ENCODE measurements at regions not wholly inside any gene's neighbourhood (a gene's known extent, or its start where the extent isn't known, plus 50 kb on each side); places are given as distances from the start of the nearest gene placed in this dataset.
"Not testable (repeated sequence)": the region's sequence is repeated elsewhere in the genome, so short reads cannot be mapped to it uniquely, and the experiment has no call there.

DNA sequence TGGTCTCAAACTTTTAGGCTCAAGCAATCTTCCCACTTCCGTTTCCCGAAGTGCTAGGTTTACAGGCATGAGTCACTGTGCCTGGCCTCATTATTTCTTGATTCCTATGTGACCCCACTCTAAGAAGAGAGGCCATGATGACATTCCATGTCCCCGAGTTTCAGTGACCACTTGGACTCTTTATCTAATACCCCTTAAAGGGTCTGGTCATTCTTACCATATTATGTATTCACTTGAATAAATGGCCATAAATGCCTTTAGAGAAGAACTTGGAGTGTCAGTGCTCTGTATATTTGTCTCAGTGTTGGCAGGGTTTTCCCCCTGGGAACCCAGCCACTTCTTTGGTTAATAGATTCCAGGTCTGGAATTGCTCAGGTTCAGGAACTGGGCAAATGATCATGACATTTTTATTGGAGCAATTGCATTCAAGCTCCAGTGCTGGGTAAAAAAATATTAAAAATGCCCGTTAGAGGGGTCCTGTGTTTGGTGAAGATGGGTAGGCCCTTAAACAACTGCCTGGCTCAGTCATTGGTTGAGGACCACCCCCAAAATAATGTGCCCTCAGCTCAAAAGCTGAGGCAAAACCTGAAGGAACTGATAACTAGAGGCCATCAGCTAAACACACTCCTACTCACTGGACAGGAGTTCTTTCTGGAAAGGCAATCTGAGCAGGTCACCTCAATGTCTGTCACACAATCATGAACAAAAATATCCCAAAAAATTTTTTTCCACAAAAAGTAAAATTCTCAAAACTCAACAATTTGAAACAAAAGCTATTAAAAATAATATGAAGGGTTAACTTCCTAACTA, 186.6 kb upstream of the ZNF608 start:
- no peak for DNase-seq

DNA sequence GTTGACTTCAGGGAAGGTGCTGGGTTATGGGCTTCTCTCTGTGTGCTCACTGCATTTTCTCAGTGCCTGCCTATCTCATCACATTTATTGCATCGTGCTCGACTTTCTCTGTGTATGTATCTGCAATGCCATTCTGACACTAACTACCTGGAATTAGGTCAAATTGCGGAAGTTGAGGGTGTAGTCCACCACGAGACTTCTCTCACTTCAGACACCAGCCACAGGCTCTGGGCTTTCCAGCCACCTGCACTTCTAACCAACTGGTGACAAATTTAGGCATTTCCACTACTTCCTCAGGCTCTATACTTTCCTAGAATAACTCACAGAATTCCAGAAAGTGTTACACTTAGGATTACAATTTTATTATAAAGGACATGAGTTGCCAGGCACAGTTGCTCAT, 188.6 kb upstream of the ZNF608 start:
- DNase-seq: no peak

DNA sequence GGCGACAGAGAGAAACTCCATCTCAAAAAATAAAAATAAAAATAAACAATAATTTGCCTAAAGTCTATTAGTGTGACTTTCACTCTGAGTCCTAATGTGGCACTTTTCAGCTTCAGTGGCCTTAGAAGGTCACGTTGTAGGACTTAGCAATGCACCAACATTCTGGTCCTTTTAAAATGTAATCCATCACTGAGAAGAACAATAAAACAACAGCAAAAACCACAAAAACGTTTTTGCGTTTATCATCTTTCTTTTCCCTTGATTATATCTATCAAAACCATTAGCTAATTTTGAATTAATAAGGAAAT, 190.1 kb upstream of the ZNF608 start:
- DNase-seq: no peak

DNA sequence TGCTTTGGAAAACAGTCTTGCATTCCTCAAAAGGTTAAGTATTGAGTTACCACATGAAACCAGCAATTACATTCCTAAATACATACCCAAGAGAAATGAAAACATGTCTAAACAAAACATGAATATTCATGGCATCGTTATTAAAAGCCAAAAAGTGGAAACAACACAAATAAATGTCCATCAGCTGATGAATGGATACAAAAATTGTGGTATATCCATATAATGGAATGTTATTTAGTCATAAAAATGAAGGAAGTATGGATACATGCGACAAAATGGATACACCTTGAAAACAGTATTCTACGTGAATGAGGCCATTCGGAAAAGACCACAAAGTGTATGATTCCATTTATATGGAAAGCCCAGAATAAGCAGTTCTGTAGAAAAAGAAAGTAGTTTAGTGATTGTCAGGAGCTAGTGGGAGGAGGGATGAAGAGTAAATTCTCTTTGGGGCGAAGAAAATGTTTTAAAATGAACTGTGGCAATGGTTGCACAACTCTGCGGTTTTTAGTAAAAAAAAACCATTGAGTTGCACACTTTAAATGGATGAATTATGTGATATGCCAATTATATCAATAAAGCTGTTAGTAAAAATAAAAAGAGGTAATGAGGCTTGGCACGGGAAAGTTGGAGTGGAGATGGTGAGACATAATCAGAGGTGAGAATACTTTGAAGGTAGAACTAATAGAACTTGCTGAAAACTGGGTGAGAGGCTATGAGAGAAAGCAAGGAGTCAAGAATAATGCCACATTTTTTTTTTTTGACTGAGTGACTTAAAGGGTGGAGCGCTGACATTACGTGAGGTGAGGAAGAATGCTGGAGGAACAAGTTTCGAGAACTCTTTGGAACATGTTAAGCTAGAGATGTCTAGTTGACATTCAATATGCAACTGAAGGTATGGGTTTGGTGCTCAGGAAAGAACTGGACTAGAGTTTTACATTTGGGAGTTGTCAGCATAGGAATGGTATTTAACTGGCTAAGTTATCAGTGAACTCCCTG, 194.9 kb upstream of the ZNF608 start:
- DNase-seq: no peak

DNA sequence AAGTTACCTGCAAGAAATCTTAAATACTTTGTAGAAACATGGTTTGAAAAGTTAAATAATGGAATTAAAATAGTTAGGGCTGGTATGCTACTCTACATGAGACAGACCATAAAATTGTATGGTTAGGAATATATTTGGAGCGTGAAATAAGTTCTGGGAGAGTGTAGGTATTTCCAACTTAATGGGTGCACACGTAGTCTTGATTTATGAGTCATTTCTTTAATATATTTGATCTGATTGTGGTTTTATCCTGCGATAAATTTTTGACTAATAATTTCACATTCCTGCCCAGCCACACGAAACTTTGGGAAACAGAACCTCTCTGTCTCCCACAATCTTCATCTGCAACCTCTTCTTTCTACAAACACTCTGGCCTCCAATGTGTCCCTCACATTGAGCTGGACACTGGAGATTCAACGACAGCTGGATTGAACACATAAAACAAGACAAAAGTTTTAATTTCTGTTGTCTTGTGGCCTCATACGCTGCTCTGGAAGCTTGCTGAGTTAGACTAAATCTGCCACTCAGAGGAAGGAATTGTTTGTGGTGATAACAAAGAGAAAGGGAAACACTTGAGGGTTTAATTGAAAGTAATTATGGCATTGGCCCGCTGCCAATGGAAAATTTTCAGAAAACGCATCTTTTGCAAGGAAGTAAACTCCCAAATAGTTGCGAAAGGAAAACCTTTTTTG, 201.8 kb upstream of the ZNF608 start:
- DNase-seq: no peak

DNA sequence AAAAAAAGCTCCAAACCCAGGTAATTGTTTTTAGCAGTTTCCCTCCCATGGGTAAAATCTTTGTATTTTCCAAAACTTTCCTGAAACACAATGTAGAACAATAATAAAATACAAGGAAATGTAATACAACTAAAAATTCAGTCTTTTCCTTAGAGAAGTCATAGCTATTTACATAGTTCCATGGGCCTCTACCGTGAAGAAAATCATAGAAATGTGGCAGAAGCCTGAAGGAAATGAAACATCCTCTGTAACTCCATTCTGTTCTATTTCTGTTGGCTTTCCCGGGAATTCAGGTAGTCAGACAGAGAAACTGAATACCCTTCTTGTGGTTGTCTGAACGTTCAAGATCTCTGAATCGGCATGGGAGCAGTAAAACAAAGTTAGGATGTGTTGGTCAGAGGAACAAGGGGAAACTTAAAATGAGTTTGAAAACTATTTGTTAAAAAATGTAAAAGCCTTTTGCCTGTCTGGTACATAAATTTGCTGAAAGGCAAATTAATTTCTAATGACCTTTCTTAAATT, 202.4 kb upstream of the ZNF608 start:
- DNase-seq: no peak

DNA sequence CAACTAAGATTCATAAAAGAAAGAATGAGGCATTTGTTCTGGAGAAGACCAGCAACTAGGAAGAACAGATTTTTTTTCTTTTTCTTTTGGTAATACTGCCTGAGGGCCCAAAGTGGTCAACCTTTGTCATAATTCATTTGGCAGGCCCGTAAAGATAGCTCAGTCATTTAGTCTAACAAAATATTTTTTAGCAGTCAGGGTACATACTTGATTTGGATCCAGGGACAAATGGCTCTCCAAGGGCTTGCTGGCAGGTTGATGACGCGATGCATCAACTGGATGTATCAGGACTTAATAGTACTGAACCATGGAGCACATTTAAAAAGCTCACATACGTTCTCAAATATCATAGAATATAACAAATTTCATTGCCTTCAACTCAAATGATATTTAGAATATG, 203.4 kb upstream of the ZNF608 start:
- no peak for DNase-seq

DNA sequence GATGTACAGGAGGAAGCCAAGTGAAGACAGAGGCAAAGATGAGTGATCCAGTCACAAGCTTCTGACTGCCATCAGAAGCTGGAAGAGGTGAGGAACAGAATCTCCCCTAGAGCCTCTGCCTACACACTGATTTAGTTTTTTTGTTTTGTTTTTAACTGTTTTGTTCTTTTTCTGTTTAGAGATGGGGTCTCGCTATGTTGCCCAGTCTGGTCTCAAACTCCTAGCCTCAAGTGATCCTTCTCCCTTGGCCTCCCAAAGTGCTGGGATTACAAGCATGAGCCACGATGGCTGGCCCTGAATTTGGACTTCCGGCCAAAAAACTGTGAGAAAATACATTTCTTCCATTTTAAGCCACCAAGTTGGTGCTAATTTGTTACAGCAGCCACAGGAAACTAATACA, 204.7 kb upstream of the ZNF608 start:
- no peak for DNase-seq

DNA sequence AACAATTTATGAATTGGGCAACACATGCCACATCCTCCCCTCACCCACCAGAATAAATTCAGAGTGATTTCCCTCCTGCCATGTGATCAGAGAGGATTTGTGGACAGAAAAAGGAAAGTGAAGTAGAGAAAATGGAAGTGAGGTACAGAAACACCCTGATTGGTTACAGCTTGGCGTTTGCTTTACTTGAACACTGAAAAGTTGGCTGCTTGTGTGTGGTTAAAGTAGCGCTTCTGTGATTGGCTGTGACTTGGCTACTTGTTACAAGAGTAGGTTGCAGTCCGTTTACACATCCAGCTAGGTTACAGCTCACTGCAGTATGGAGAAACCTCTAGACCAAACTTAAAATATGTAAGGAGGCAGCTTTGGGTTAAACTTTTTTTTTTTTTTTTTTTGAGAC, 205.2 kb upstream of the ZNF608 start:
- DNase-seq: no peak

DNA sequence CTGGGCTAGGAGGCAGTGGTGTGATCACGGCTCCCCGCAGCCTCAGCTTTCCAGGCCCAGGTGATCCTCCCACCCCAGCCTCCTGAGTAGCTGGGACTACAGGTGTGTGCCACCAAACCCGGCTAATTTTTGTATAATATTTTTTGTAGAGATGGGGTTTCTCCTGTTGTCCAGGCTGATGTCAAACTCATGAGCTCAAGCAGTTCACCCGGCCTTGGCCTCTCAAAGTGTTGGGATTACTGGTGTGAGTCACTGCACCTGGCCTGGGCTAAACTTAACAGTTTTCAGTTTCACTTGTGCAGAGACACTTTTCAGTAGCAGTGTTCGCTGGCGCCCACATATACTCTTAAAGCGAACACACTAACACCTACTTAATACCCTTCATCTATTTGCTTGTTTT, 205.6 kb upstream of the ZNF608 start:
- DNase-seq: no peak

DNA sequence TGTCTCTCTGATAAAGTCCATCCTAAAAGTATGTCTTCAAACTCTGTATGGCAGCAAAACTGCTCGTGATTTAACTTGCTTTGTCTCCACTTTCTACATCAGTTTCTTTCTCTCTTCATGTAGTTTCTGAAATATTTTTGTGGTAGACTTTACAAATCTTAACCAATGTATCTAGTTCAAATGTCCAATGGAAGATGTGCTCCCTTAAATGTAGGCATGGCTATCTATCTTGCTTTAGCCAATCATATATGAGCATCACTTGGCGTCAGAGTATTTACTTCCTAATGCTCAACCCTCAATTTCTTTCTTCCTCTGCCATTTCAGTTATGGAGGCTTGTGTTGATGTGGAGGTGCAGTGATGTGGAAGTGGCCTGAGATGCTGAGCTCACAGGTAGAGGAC, 206.1 kb upstream of the ZNF608 start:
- no peak for DNase-seq

DNA sequence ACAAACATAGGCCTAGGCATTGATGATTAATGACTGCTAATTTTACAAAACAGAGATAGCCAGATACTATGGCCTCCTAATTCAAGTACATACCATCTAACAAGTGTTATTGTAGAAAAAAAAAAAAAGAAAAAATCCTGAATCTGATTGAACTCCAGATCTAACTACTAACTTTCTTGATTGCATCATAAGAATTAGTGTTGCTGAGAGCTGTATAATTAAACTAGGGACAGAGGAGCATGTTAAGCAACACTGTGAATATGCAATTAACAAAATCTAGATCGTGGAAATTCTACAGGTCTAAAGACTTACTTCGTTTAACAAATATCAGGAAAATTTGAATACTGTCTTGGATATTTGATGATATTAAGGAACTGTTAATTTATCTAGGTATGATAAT, 208.3 kb upstream of the ZNF608 start:
- no peak for DNase-seq

DNA sequence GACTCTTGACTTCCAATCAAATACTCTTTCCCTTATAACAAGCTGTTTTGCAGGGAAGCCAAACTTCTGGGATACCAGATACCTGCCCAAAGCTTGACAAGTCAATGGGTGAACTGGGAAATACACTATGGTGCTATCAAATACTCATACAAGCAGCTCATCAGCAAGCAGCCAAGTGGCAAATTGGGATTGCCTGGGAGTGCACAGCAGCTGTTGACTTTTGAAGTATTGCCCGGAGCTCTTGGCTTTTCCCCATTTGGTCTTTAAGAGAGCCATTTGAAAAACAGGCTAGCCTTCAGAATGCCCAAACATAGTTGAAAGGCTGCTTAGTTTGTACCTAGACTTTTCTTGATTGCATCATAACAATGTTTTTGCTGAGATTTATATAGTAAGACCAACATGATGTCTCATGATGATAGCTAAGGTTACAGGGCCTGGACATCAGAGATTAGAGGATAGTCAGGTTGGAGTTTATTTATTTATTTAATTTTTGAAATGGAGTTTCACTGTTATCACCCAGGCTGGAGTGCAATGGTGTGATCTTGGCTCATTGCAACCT, 210.1 kb upstream of the ZNF608 start:
- DNase-seq: no peak

DNA sequence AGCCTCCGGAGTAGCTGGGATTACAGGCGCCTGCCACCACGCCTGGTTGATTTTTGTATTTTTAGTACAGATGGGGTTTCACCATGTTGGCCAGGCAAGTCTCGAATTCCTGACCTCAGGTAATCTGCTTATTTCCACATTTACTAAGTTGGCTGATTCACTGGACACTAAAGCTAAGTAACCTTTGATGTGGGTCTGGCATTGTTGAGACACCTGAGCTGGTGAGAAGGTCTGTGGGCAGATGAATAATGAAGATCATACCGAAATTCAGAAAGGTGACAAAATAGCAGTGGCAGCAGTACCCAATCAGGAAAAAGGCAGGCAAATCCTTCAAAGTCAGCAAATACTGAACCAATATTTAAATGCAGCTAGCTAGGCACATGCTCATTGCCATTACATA, 210.6 kb upstream of the ZNF608 start:
- DNase-seq: no peak

DNA sequence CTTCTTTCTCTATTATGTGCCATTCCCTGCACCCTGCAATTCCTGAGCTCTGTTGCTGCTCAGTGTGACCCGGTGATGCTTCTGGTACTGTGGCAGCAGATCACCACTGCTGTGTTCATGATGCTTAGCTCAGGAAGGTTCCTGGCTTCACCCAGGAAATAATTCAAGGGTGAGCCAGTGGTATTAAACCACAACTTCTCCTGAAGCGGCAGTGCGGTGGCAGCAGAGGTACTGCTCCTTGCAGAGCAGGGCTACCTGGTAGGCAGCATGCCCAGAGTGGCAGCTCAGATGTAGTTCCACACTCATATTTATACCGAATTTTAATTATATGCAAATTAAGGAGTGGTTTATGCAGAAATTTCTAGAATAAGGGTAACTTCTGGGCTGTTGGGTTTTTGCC, 213.8 kb upstream of the ZNF608 start:
- DNase-seq: no peak

DNA sequence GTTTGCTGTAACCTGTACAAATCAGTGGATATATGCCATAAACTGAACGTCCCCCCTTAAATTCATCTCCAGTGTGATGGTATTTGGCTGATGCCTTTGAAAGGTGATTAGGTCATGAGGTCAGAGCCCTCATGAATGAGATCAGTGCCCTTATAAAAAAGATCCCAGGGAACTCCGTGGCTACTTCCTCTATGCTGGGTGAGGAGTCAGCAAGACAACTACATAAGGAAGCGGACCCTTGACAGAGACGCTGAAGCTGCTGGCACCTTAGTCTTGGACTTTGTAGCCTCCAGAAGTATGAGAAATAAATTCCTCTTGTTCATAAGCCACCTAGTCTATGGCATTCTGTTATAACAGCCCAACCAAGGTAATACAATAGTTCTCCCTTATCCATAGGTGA, 215.1 kb upstream of the ZNF608 start:
- DNase-seq: no peak

DNA sequence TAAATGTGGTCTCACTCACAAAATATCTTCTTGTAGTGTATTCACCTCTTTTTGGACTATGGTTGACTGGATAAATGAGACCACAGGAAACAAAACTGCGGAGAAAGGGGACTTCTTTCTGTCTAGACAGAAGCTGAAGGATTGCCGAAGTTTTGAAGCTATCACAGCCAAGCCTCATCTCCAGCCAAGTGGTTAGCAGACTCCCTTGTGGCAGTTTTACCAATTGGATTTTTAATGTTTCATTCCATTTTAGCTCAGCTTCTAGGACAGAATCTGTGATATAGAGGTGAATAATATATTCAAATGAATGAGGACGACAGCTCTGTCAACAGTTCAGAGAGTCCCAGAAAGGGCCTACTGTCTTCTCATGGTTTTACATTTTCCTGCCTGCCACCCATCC, 215.7 kb upstream of the ZNF608 start:
- DNase-seq: no peak

DNA sequence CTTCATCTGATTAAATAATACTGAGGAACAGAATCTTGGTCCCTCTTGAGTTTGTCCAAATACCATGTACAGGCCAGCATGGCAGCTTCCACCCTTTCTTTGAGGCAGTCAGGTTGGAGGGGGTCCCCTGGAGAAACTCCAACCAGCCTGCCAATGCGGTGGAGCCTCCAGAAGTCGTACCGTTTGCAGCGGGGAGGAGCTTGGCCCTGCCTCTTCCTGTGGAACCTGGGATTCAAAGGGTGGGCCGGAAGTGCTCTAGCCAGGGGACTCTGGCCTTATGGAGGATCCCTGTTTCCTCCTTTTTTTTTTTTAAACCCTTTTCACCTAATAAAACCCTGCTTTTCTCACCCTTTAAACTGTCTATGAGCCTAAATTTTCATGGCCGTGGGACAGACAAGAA, 216.3 kb upstream of the ZNF608 start:
- DNase-seq: no peak

DNA sequence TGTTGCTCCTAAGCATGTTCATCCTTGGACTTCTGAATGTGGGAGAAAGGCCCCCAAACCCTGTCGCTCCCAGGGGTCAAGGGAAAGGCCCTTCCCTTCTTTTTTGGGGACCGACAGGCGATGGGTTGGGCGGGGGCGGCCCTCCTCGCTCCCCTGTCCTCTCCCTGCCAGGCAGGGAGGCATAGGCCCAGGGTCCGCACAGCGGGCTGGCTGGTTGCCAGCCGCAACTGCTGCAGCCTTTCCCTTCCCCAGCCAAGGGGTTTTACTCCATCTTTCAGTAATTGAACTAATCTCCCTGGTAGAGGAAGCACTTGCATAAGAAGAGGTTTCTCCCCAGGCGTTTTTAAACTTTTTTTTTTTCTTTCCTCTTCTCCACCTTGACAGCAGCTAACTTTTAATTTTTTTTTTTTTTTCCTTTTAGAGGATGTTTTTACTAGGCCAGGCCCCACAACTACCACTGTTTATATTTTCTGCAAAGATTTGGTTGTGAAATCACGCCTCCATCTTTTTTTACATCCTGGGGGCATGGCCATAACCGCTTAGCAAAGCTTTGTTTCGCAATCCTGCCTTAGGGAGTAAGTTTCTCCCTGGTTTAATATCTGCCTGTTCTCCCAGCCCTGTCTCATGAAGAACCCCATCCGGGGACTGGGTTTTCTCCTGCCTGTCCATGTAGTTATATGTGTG, 216.9 kb upstream of the ZNF608 start:
- DNase-seq: no peak

DNA sequence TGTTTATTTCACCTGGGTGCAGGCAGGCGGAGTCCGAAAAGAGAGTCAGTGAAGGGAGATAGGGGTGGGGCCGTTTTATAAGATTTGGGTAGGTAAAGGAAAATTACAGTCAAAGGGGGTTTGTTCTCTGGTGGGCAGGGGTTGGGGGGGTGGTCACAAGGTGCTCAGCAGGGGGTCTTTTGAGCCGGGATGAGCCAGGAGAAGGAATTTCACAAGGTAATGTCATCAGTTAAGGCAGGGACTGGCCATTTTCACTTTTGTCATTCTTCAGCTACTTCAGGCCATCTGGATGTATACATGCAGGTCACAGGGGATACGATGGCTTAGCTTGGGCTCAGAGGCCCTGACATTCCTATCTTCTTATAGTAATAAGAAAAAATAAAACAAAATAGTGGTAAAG, 220.3 kb upstream of the ZNF608 start:
- not testable (repeated sequence) for DNase-seq

DNA sequence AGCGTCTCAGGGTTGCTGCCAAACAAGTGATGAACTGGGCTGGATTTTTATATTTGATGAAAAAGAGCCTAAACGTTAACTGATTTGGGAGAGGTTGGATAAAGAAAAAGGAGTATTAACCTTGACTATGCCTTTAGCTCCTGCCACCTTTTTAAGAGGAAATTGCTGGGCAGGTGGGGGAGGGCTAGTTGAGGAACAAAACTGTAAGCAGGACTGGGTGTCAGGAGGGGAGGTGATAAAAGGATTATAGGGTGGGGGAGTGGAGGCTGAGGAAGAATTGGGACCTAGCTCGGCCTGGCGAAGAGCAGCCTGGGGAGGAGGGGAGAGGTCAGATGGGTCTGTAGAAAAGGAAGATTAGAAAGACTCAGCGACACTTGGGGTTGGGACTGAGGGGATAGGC, 223.9 kb upstream of the ZNF608 start:
- DNase-seq: not testable (repeated sequence)

DNA sequence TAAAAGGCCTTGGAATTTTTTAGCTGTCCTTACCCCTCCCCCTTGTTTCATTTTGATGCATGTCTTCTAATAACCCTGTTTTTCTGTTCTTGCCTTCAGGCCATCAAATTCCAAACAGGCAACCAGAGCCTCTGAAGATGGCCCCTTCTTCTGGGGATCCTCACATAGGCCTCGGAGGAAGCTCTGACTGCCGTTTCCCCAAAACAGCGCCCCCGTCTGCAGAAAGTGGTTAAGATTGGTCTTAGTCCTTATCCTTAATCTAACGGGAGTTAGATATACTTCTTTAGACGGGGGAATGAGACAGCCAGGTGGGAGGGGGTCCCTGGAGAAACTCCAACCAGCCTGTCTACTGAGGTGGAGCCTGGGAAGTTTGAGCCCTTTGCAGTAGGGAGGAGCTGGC, 226.3 kb upstream of the ZNF608 start:
- DNase-seq: no peak

DNA sequence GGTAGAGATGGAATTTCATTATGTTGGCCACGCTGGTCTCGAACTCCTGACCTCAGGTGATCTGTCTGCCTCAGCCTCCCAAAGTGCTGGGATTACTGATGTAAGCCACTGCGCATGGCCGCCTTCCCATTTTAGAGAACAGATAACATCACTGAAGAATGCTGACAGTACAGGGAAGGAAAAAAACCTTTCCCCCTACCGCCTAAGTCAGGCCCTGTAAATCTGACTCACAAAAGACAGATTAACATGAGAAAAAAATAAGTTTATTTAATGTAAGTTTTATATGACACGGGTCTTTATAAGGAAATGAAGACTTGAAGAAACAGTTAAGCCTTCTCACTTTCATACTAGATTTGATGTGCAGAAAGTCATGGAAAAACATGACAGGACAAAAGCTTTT, 227.2 kb upstream of the ZNF608 start:
- DNase-seq: no peak

Data from NCI-H2081 treated with DMSO at 0.1 percent for 48 hours (cell line).